Hepatocyte (in vitro differentiated cells): ENCODE measurements at regions not wholly inside any gene's neighbourhood (a gene's known extent, or its start where the extent isn't known, plus 50 kb on each side); places are given as distances from the start of the nearest gene placed in this dataset.

Source experiments
- EZH2 ChIP-seq: fragments of 200-600 bp; sonication (generic); IDR thresholded peaks from 2 replicates; pipeline ENCODE4 v1.6.1; 2016; ENCODE audit warnings: antibody characterized with exemption, mild to moderate bottlenecking, borderline replicate concordance
- EZH2phosphoT487 ChIP-seq: fragments of 200-600 bp; sonication (generic); IDR thresholded peaks from one replicate; pipeline ENCODE4 v1.6.1; 2018; ENCODE audit warnings: antibody characterized with exemption, mild to moderate bottlenecking, low read depth, moderate library complexity; ENCODE audit not compliant: unreplicated experiment, severe bottlenecking
- TF ChIP-seq, protein P1 (sequence below): fragments of 200-600 bp; sonication (generic); IDR thresholded peaks from 2 replicates; pipeline ENCODE4 v1.5.1; 2016; ENCODE audit warnings: antibody characterized with exemption, mild to moderate bottlenecking; ENCODE audit not compliant: poor library complexity

DNA sequence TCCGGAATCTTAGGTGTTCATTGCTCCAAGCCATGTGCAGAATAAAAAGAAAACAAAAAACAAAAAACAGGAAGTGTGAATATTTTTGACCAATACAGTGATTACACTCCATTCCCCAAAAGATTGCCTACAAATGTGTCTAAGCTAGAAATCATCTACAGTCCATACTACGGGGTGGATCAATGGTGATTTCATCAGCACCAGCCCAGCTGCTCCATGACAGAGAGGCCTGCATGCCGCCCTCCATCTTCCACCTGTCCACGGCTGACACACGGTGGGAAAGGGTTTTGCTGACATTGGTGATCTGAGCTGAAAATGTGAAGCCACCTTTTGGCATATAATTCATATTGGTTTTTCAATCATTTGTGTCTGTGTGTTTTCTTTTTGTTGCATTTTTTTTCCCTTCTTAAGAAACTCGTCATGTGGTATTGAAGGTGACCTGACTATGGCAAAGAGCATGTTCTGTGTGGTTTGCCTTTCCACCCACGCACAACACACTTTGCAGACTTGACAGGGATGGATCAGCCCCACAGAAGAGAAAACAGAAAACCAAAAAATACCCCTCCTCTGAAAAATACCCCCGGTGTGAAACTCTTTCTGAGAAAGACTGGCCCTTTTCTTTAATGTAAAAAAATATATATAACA is 533.1 kb downstream of the RNF144A start:
- TF ChIP-seq, protein P1, sequence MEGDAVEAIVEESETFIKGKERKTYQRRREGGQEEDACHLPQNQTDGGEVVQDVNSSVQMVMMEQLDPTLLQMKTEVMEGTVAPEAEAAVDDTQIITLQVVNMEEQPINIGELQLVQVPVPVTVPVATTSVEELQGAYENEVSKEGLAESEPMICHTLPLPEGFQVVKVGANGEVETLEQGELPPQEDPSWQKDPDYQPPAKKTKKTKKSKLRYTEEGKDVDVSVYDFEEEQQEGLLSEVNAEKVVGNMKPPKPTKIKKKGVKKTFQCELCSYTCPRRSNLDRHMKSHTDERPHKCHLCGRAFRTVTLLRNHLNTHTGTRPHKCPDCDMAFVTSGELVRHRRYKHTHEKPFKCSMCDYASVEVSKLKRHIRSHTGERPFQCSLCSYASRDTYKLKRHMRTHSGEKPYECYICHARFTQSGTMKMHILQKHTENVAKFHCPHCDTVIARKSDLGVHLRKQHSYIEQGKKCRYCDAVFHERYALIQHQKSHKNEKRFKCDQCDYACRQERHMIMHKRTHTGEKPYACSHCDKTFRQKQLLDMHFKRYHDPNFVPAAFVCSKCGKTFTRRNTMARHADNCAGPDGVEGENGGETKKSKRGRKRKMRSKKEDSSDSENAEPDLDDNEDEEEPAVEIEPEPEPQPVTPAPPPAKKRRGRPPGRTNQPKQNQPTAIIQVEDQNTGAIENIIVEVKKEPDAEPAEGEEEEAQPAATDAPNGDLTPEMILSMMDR = no peak
- TF ChIP-seq EZH2 (no peak), EZH2phosphoT487 (no peak)
